HCT116 (cell line): ENCODE measurements at regions not wholly inside any gene's neighbourhood (a gene's known extent, or its start where the extent isn't known, plus 50 kb on each side); places are given as distances from the start of the nearest gene placed in this dataset.

Experiments used
- ATAC-seq: fragments of 200-7000 bp; cut with Tn5 transposase; 2 replicates; pipeline ENCODE4 v1.9.1; 2020; ENCODE audit warnings: mild to moderate bottlenecking, moderate library complexity
- BruUV-seq: library from RNA; stranded (reverse); fragments of 400-500 nt; replicated peaks from 2 replicates; lab custom pipeline; 2021; lab: Mats Ljungman, UMichigan
- CTCF ChIA-PET: fragments of 300-600 bp; sonication (Branson Sonifier 250); formaldehyde crosslinking; loops from one replicate; lab custom pipeline; 2021; ENCODE audit warnings: antibody characterized with exemption; lab: Charles Lee
- POLR2A ChIA-PET: fragments of 300-600, 350-600 bp; sonication (Branson Sonifier 250); formaldehyde crosslinking; loops from one replicate; lab custom pipeline; 2021; ENCODE audit warnings: antibody characterized with exemption; lab: Charles Lee
- RAD21 ChIA-PET, 2 experiments: fragments of 300-600 bp; sonication (Branson Sonifier 250); formaldehyde crosslinking; loops; one replicate each; lab custom pipeline; 2023; ENCODE audit warnings: low total read pairs in 2 of 2; ENCODE audit not compliant: uncharacterized antibody in 2 of 2, unreplicated experiment in 2 of 2, low non-redundant PET in 1 of 2; lab: Charles Lee
- DNase-seq: peaks from one replicate; pipeline ENCODE4 v3.0.0-alpha.2; 2010; ENCODE audit warnings: low read depth, low spot score
- H2AFZ ChIP-seq: fragments of 200-600 bp; shearing (Covaris generic), sonication (generic); 2 replicates; pipeline ENCODE4 v1.6.1; 2017; ENCODE audit warnings: low read depth, mixed run types, mixed read lengths, antibody characterized with exemption, low read length; ENCODE audit not compliant: poor library complexity, severe bottlenecking
- H3K27ac ChIP-seq: 2 replicates; pipeline ENCODE4 v1.5.1; 2012; ENCODE audit warnings: low read depth, low read length
- H3K27me3 ChIP-seq: fragments of 200-600 bp; sonication (generic); 2 replicates; pipeline ENCODE4 v1.6.1; 2016; ENCODE audit warnings: mixed run types, low read length, mixed read lengths; ENCODE audit not compliant: insufficient read depth
- H3K36me3 ChIP-seq, 2 experiments: fragments of 200-500 bp in 1 of 2; fragments of 200-600 bp in 1 of 2; sonication (Bioruptor generic) in 1 of 2; sonication (generic) in 1 of 2; 2 replicates each; pipeline versions ENCODE4 v1.5.1 to v1.6.1; 2014 to 2016; ENCODE audit warnings: low read length in 2 of 2, inconsistent platforms in 1 of 2, mixed read lengths in 1 of 2, mixed run types in 1 of 2; ENCODE audit not compliant: insufficient read depth in 2 of 2, control insufficient read depth in 1 of 2
- H3K4me1 ChIP-seq, 2 experiments: fragments of 200-600 bp in 1 of 2; sonication (generic) in 1 of 2; 2 replicates each; pipeline versions ENCODE4 v1.5.1 to v1.6.1; 2012 to 2017; ENCODE audit warnings: low read length in 2 of 2, inconsistent platforms in 1 of 2, mild to moderate bottlenecking in 1 of 2, mixed read lengths in 1 of 2, mixed run types in 1 of 2, moderate library complexity in 1 of 2; ENCODE audit not compliant: insufficient read depth in 2 of 2, control insufficient read depth in 1 of 2
- H3K4me2 ChIP-seq: fragments of 200-600 bp; sonication (generic); 2 replicates; pipeline ENCODE4 v1.6.1; 2017; ENCODE audit warnings: mixed run types, low read length, mixed read lengths
- H3K4me3 ChIP-seq, 2 experiments: fragments of 200-600 bp in 1 of 2; sonication (generic) in 1 of 2; replicated peaks in 1 of 2; 2 replicates each; pipeline ENCODE4 v1.5.1; 2011 to 2016; ENCODE audit warnings: low read length in 2 of 2, control low read depth in 1 of 2, low read depth in 1 of 2, mild to moderate bottlenecking in 1 of 2, mixed read lengths in 1 of 2, mixed run types in 1 of 2
- H3K79me2 ChIP-seq: fragments of 200-600 bp; sonication (generic); 2 replicates; pipeline ENCODE4 v1.6.1; 2017; ENCODE audit warnings: mild to moderate bottlenecking, mixed run types, low read length, moderate library complexity, mixed read lengths; ENCODE audit not compliant: insufficient read depth
- H3K9ac ChIP-seq: fragments of 200-600 bp; sonication (generic); 2 replicates; pipeline ENCODE4 v1.6.1; 2016; ENCODE audit warnings: low read length, mixed read lengths
- H3K9me2 ChIP-seq: fragments of 200-600 bp; sonication (generic), shearing (Covaris generic); 2 replicates; pipeline ENCODE4 v1.6.1; 2017; ENCODE audit warnings: mixed run types, mild to moderate bottlenecking, moderate library complexity; ENCODE audit not compliant: insufficient read depth
- H3K9me3 ChIP-seq, 2 experiments: fragments of 200-500 bp in 1 of 2; fragments of 200-600 bp in 1 of 2; sonication (Bioruptor generic) in 1 of 2; sonication (generic) in 1 of 2; 2 replicates each; pipeline ENCODE4 v1.6.1; 2014 to 2017; ENCODE audit warnings: low read length in 2 of 2, mixed read lengths in 2 of 2, inconsistent platforms in 1 of 2, low read depth in 1 of 2, mild to moderate bottlenecking in 1 of 2, mixed run types in 1 of 2, moderate library complexity in 1 of 2; ENCODE audit not compliant: control insufficient read depth in 1 of 2, insufficient read depth in 1 of 2
- H4K20me1 ChIP-seq: fragments of 200-600 bp; sonication (generic), shearing (Covaris generic); 2 replicates; pipeline ENCODE4 v1.6.1; 2017; ENCODE audit warnings: mixed run types, mild to moderate bottlenecking, moderate library complexity; ENCODE audit not compliant: insufficient read depth
- CBX3 ChIP-seq: IDR thresholded peaks from 2 replicates; pipeline ENCODE4 v1.6.1; 2012; ENCODE audit warnings: low read depth
- EGR1 ChIP-seq: IDR thresholded peaks from 2 replicates; pipeline ENCODE4 v1.6.1; 2012; ENCODE audit warnings: low read depth
- ELF1 ChIP-seq: IDR thresholded peaks from 2 replicates; pipeline ENCODE4 v1.6.1; 2012; ENCODE audit warnings: low read depth, borderline replicate concordance
- EZH2 ChIP-seq: fragments of 200-600 bp; sonication (generic); IDR thresholded peaks from 2 replicates; pipeline ENCODE4 v1.6.1; 2017; ENCODE audit warnings: antibody characterized with exemption, mixed run types
- EZH2phosphoT487 ChIP-seq: fragments of 200-600 bp; IDR thresholded peaks from 2 replicates; pipeline ENCODE4 v1.6.1; 2018; ENCODE audit warnings: antibody characterized with exemption, borderline replicate concordance
- FOSL1 ChIP-seq: IDR thresholded peaks from 2 replicates; pipeline ENCODE4 v1.6.1; 2012; ENCODE audit warnings: low read depth
- MAX ChIP-seq: IDR thresholded peaks from 2 replicates; pipeline ENCODE4 v1.6.1; 2012
- POLR2A ChIP-seq: IDR thresholded peaks from 2 replicates; pipeline ENCODE4 v1.7.0; 2011; ENCODE audit warnings: borderline replicate concordance; ENCODE audit not compliant: insufficient read depth, insufficient read length; ENCODE audit errors: extremely low read depth
- RAD21 ChIP-seq: IDR thresholded peaks from 2 replicates; pipeline ENCODE4 v1.6.1; 2012; ENCODE audit warnings: low read depth, mild to moderate bottlenecking
- REST ChIP-seq: IDR thresholded peaks from 2 replicates; pipeline ENCODE4 v1.6.1; 2012; ENCODE audit warnings: low read depth
- SIN3A ChIP-seq: IDR thresholded peaks from 2 replicates; pipeline ENCODE4 v1.6.1; 2012; ENCODE audit warnings: low read depth
- SP1 ChIP-seq: IDR thresholded peaks from 2 replicates; pipeline ENCODE4 v1.6.1; 2012; ENCODE audit warnings: low read depth
- SRF ChIP-seq: IDR thresholded peaks from 2 replicates; pipeline ENCODE4 v1.6.1; 2012; ENCODE audit warnings: low read depth
- TCF7L2 ChIP-seq: IDR thresholded peaks from 2 replicates; pipeline ENCODE4 v1.7.0; 2011; ENCODE audit warnings: borderline replicate concordance, inconsistent platforms; ENCODE audit not compliant: insufficient read depth, insufficient read length; ENCODE audit errors: extremely low read depth
- YY1 ChIP-seq: IDR thresholded peaks from 2 replicates; pipeline ENCODE4 v1.6.1; 2011; ENCODE audit warnings: low read length, low read depth, moderate library complexity, mild to moderate bottlenecking; ENCODE audit not compliant: insufficient replicate concordance; ENCODE audit errors: extremely low read depth
- ZBTB33 ChIP-seq: IDR thresholded peaks from 2 replicates; pipeline ENCODE4 v1.6.1; 2011; ENCODE audit warnings: mild to moderate bottlenecking, low read length, moderate library complexity; ENCODE audit not compliant: insufficient replicate concordance; ENCODE audit errors: extremely low read depth
- ZFX ChIP-seq: fragments of 450-650 bp; IDR thresholded peaks from 2 replicates; pipeline ENCODE4 v1.6.1; 2017
- ZNF274 ChIP-seq: fragments of 200-500 bp; sonication (Bioruptor generic); IDR thresholded peaks from 2 replicates; pipeline ENCODE4 v1.6.1; 2014; ENCODE audit warnings: mild to moderate bottlenecking, low read depth, low read length, inconsistent platforms
- intact Hi-C: fragments of 100-400 bp; cut with micrococcal nuclease; formaldehyde crosslinking; loops from 2 replicates; pipeline ENCODE4 v1.10.0; 2022

GRCh38 chr4:14299166-14299565 lies 671.6 kb upstream of the BOD1L1 start:
- no peak for DNase-seq
- ATAC-seq: no peak
- Histone ChIP-seq H3K27ac (no peak overlapping the region), H3K9me3 (peaks cover 0 to 3% of the 10 kb centered on the region in 2 experiments; a peak in 1 of 4 replicates), H3K4me2 (no peak overlapping the region), H3K36me3 (no peaks in the 10 kb centered on the region), H3K4me1 (no peaks in the 10 kb centered on the region), H3K9ac (no peak overlapping the region), H3K4me3 (no peak overlapping the region), H3K79me2 (no peaks in the 10 kb centered on the region), H3K9me2 (no peaks in the 10 kb centered on the region), H2AFZ (no peak overlapping the region), H4K20me1 (no peaks in the 10 kb centered on the region), H3K27me3 (no peaks in the 10 kb centered on the region)
- intact Hi-C loops: no loop called here
- CTCF ChIA-PET: no interaction called here
- BruUV-seq: no TSS peak
- TF ChIP-seq ZFX (no peak), TCF7L2 (no peak), FOSL1 (no peak), EZH2 (no peak), YY1 (no peak), SIN3A (no peak), ELF1 (no peak), SP1 (no peak), REST (no peak), RAD21 (no peak), POLR2A (no peak), EZH2phosphoT487 (no peak), CBX3 (no peak), MAX (no peak), SRF (no peak), ZNF274 (no peak), EGR1 (no peak), ZBTB33 (no peak)
- RAD21 ChIA-PET: no interaction called here
- POLR2A ChIA-PET: no interaction called here
